ENCODE measurements at regions not wholly inside any gene's neighbourhood (a gene's known extent, or its start where the extent isn't known, plus 50 kb on each side); places are given as distances from the start of the nearest gene placed in this dataset.

DNA sequence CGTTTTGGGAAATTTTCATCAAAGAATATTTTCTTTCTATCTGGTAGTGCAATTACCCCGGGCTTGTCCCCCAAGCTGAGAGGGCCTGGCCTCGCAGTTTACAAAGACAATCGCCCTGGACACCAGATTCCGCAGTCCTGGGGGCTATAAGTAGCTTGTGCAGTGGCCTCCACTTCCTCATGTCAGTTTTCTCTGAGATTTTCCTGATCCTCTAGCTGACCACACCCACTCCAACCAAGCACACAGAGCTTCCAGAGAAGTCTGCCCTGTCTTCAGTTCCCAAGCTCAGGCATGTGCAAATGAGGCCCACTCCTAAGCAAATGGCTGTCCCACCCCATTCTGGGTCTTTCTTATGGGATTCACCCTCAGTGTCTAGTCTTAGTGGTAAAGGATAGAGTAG is 245.3 kb downstream of the MAFB start:
- no peak for DNase-seq

DNA sequence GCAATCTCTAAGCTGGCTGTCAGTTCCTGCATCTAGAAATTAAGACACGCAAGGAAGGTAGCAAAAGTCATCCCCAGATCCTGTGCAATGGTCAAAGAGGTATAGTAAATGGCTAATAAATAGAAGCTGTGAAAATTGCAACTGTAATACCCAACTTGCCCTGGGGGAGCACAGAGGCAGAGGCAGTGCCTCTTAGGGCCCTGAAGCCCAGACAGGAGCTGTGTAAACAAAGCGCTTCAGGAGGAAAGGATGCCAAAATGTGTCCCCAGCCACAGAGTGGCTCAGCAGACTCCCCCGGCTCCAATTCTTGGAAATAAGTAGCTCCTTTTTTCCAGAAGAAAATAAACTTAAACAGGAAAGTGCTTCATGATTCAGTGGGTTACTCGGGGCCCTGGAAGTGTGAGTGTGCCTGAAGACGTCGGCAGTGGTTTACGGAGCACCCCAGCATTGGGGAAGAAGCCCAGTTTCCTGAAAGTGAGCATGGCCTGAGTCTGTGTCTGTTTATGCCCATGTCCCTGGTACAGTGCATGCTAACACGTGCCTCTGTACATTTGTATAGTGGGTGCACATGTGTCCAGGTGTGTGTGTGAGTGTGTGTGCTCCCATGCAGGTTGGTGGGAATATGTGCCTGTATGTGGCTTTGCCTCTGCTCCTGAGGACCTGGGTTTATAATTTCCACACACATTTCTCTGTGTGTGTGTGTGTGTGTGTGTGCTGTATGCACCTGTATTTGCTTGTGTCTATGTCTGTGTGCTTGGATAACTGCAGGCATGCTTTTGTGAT is 246.7 kb downstream of the MAFB start:
- DNase-seq: no peak

DNA sequence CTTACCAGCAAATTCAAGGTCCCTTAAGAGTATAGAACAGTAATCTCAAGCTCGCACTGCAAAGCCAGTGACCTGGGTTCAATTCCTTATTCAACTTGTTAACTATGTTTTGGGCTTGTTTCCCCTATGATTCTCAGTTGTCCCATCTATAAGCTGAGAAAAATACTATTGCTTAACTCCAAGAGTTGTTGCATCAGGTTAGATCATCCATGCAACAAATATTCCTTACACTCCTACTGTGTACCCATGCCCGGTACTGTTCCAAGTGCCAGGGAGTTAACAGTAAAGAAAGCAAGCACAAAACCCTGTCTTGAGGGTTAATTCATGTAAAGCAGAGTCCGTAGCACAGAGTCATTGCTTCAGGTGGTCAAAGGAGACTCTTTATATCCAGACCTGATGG is 247.3 kb downstream of the MAFB start:
- no peak for DNase-seq

DNA sequence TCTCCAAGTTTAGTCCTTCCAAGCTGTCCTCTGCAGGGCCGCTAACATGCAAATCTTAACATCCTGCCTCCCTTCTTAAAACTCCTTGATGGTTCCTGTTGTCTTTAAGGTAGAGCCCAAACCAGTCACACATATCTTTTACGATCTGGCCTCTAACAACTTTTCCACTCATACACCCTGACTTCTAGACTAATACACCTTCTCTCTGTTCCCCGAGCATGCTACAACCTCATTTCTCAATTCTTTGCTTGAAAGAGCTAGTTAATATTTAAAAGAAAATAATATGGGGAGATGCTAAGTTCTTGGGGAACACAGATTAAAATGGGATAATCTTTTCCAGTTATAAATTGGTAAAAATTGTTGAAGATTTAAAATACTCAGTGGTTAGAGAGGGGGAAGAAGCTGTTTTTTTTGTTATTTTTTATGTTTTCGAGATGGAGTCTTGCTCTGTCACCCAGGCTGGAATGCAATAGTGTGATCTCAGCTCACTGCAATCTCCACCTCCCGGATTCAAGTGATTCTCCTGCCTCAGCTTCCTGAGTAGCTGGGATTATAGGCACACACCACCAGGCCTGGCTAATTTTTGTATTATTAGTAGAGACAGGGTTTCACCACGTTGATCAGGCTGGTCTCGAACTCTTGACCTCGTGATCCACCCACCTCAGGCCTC is 250.7 kb downstream of the MAFB start:
- no peak for DNase-seq

DNA sequence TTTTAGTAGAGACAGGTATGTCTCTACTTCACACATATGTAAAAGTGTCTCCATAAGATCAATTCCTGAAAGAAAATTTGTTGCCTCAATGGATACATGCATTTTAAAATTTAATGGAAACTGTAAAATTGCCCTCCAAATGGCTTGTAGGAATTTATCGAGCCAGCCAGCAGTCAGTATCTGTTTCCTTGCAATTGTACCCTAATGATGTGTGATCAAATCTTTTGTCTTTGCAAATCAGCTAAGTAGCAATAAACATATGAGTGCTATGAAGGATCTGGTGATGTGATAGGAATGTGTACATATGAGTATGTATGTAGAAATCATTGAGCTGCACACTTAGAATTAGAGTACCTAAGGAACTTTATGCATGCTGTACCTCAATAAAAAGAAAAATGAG is 253.0 kb downstream of the MAFB start:
- DNase-seq: no peak

DNA sequence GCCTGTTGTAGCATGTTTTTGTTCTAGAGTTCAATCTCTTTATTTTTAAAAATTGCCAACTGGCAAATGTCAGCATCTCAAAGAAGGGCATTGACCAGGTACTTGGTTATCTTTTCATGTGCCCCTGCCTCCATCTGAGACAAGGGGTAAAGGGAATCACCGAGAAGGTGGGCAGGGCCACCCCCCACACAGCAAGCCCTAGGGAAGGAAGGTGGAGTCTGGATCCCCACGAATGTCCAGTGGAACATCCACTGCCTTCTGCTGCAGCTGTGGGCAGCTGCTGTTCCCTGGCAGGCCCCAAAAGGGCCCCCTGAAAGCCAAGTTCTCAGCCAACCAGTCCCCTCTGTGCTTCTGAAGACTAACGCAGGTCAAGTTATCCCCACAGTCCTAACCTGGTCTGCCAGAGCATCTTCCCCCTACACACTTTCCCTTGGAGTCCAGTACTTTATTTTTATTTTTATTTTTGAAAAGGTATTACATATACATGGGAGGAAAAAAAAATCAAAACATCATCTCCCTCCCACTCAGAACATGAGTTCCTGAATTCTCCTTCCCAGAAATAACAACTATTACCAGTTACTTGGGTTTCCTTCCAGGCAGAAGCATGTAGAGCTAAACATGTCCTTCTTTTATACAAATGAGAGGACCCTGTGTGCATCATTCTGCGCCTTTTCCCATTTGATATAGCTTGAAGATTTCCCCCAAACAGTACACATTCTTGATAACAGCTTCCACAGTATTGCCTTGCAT is 253.7 kb downstream of the MAFB start:
- no peak for DNase-seq

DNA sequence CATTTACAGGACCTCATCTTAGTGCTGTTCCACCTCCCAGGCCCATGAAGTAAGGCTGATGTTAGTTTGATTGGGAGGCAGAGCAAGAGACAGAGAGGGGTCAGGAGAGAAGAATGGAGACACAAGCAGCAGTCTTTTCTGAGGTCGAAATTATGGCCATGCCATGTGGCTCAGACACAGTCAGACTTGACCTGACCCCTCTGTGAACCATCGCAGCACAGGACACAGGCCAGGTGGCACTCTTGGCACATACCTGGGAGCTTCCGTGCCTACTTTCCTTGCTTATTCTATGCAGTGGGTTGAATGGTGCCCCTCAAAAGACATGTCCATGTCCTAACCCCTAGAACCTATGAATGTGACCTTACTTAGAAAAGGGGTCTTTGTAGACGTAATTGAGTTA is 254.9 kb downstream of the MAFB start:
- no peak for DNase-seq

DNA sequence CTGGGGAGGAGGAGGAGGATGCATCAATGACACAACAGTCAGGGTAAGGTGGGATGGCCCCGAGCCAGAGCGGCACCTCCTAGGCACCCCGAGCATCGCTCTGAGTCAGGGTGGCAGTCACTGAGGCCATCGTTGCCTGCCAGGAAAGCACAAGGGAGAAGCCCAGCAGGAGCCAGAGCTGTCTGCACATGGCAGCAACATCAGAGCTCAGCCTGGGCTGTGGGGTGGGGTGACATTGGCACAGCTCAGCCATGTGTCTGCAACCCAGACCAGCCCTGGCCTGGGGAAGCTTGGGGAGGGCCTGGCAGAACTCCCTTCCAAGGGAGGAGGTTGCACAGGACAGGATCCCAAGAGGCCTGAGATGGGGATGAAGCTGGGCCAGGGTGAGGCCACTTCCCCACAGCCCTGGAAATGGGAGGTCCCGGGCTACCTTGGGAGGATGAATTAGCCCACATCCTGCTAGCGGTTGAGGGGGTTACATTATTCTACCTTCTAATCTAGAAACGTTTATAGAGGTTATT is 255.6 kb downstream of the MAFB start:
- no peak for DNase-seq

DNA sequence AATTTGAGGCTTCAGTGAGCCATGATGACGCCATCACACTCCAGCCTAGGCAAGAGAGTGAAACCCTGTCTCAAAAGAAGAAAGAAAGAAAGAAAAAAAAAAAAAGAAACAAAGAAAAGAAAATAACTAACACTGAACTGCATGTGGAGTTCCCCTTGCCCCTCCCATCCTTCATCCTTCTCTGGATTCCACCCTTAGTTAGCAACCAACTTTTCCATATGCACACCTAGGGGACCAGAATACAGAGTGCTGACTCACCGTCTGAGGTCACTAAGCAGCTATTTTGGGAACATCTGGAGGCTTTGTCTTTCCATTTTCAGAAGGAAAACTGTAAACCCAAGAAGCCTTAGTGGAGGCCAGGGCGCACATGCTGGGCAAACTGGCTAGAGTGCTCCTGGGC is 257.4 kb downstream of the MAFB start:
- no peak for DNase-seq

DNA sequence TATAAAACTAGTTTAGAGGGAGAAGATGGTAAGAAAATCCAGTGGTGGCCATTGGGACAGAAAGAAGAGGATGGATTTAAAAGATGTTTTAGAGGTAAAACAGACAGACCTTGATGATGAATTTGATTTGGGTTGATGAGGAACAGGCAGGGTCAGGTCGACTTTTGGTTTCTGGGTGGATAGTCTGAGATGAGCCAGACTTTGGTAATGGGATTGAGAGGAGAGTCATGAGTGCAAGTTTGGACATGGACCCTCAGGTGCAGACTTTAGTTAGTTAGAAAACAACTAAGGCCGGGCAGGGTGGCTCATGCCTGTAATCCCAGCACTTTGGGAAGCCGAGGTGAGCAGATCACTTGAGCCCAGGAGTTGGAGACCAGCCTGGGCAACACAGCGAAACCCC is 257.9 kb downstream of the MAFB start:
- no peak for DNase-seq

DNA sequence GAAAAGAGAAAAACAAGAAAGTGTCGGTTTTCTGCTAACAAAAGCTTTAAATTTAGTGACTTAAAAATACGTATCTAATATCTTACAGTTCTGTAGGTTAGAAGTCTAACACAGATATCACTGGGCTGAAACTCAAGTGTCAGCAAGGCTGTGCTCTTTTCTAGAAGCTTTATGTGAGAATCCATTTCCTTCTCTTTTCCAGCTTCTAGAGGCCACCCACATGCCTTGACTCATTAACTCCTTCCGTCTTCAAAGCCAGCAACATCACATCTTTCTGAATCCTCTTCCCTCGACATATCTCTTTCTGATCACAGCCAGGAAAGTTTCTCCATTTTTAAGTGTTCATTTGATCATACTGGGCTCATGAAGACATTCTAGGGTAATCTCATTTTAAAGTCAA is 262.0 kb downstream of the MAFB start:
- no peak for DNase-seq

DNA sequence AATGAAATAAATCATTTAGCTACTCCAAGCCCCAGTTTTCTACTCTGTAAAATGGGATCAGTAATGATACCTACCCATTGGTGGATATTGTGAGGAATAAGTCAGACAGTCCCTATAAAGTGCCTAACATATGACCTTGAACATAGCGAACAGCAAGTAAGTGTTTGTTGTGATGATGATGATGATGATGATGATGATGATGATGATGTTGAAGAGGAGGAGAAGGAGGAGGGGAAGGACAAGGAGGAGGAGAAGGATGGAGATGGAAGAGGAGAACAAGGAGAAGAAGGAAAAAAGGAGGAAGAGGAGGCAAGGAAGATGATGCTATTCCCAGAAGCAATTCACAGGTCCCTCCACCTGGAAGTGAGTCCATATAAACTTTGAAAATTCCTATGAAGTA is 264.3 kb downstream of the MAFB start:
- DNase-seq: no peak

DNA sequence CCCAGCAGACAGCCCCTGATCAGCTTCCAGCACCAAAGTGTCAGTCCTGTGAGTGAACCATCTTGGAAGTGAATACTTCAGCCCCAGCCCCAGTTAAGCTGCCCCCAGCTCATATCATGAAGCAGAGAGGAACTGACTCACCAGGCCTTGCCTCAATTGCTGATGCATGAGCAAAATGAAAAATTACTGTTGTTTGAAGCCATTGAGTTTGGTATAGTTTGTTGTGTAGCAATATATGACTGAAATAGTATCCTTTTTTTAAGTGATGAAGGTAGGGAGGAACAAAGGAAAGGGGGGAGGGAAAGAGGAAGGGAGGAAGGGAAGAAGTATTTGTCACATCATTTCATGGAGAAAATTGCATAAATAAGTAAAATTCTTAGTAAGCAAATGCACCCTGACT is 266.4 kb downstream of the MAFB start:
- no peak for DNase-seq

DNA sequence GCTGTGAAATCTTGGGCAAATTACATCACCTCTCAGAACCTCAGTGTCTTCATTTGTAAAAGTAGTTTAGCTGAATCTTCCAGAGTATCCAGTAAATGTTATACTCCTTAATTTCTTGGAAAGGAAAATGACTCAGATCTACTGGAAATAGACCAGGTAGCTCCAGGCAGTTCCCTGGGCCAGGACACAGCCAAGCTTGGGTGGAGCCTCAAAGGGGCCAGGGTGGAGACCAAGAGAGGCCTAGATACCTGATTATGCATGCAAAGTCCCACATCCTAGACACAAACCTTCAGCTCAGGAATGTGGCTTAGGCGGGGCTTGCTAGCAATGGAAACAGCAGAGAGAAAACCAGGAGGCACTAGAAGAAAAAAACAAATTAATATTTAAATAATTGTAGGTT is 272.8 kb downstream of the MAFB start:
- no peak for DNase-seq

DNA sequence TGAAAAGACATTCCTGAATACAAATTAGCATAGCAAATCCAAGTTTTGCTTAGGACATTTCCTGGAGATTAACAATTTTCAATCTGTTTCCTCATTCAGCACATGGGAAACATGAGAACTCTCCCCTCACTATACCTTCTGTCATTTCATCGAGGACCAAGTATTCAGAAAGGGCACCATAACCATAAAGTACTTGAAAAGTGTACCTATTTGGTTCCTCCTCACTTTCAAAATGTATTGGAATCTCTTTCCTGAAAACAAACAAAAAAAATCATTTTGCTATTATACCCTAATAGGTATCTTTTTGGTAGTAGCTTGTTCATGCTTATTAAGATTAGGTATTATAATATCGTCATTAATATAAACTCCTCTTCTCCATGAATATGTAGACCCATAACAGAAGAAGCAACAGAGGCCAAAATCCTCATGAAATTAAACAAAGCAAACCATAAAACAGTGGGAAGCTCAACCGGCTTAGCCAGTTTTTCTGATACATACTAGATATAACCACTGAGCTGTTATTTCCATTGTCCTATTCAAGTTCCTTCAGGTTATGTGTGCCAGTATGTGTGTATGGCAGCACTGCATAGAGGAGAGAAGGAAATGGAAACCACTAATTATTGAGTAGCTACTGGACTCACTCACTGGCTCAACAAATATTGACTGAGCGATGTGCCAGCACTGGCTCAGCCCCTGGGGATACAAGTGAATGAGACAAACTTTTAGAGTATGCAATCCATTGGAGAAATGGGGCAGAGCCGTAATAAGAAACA is 274.0 kb downstream of the MAFB start:
- DNase-seq: no peak

DNA sequence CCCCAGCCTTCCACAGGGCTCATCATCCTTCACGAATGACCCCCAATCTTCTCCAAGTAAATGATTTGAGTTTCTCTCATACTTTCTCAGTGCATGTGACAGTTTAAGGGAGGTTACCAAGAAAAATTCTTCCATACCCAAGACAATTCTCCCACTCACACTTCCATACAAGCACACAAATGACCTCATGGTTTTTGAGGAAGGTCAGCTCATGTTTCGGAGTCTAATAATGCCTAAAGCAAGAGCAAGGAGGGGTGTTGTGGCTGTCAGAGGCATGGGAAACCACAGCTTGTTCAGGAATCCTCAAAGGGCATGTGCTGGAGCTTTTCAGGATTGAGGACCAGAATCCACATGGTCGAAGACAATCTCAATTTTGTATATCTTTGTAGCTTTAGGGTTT is 279.0 kb downstream of the MAFB start:
- DNase-seq: no peak

DNA sequence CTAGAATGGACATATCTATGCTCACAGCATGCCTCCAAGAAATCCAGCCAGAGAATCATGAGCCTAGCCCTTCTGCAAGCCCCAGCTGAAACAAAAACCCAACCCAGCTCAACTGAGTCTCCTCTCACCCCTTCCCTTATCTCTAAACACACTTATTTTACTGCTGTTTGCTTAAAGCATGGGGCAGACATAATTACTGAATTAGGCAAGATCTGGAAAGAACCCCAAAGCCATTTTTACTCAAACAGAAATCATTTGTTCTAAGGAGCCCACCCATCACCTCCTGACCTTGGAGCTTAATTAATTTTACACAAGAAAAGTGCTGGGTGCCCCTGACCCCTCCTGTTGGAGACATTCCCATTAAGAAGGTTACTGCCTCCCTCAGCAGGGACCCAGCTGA is 291.6 kb downstream of the MAFB start:
- no peak for DNase-seq

DNA sequence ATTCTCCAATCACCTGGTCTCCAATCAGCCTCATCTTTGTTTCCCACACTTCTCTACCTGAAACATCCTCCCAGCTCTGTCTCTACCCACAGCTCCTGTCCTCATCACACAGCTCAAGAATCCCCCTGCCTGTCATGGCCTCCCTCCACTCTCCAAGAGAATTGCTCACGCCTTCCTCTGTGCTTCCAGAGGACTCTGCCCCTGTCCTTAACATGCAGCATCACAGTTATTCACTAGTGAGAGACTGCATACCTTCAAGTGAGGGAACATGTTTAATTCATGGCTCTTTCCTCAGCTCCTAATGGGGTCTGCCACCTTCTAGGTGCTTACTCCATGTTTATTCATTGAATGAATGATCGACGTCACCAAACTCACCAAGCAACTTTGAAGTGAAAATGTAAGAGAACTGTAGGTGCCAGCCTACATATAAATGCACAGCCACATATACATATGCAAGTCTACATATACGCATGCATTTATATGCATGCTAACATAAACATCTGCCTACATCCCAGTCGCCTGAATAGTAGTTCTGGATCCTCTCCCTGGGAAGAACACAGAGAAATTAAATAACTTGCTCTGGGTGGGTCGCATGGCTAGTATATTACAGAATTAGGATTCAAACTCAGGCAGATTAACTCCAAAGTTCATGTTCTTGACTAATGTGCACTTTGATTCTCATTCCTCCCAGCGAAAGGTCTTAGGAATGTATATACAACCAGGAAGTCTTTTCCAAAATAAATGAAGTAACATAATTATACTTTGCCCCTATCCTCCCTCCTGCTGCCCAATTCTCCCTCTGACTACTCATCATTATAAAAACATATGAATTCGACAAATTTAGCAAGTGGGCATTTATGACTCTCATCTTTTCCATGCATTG is 295.6 kb downstream of the MAFB start:
- DNase-seq: no peak

DNA sequence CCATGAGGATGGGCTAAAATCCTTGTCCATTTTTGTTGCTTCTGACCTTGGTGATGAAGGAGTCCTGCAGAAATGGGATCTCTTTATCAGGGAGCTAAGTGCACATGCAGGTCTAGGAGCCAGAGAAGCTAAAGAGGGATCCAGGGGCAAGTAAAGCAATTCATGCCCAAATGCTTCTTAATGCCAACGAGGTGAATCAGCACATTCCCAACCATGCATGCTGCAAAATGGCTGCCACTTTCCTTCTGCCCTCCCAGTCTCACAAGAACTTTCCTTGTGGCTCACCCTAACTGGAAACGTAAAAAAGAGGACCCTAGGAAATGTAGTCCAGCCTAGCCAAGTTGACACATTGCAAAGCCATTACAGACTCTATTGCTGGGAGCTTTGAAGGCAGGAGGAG is 298.4 kb downstream of the MAFB start:
- no peak for DNase-seq

DNA sequence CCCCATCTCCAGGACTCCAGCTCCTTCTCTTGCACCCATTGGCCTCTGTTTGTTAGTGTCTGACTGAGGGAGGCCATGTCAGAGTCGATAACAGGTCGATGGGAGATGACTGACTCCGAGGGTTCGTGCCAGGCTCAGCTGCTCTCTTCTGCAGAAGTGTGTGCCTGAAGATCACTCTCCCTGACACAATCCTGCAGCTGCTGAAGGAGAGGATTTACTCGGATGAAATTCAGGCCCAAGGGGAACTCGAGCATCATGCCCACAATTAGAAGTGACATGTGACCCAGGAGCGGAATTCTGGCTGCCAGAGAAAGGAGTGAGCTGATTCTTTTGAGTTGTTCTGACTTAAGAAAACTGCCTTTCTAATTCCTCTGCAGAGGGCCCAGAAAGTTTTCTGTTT is 318.2 kb downstream of the MAFB start:
- no peak for DNase-seq

DNA sequence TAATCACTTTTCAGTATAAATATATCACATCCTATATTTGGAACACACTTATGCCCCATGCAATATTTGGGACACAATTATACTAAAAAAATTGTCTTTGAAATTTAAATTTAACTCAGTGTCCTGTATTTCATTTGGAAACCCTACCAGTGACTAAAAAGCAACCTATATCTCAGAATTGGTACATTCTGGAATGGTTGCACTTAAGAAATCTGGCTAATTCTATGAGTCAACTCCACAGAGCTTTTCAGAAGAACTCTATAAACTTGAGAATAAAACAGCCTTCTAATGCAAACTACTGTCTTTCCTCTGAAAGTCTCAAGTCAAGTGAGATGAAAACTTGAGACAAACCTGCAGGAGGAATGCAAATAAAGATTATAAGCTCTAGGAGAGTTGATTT is 320.2 kb downstream of the MAFB start:
- DNase-seq: no peak

DNA sequence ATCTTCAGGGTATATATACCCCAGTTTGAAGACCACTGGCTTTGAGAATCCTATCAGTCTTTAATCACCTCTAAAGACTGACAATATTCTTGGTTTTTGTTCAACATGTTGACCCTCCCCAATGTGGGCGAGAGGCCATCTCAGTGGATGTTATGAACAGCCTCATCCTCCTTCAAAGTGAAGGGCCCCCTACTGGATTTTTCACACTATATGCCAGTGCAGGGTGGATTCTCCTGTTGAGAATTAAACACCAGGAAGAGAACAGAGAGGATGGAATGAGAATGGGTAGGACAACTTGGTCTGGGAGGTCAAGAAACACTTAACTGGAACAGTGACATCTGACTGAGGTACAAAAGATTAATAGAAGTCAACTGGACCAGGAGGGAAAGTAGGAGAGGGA is 327.1 kb downstream of the MAFB start:
- no peak for DNase-seq
